GM23338 (cell line): ENCODE measurements at regions not wholly inside any gene's neighbourhood (a gene's known extent, or its start where the extent isn't known, plus 50 kb on each side); places are given as distances from the start of the nearest gene placed in this dataset.

Source experiments
- ATAC-seq: fragments of 200-7000 bp; cut with Tn5 transposase; 3 replicates; pipeline ENCODE4 v1.9.1; 2020
- DNase-seq: peaks from one replicate; pipeline ENCODE4 v3.0.0-alpha.2; 2015; ENCODE audit warnings: low spot score
- H2AFZ ChIP-seq: fragments of 200-600 bp; sonication (generic); 2 replicates; pipeline ENCODE4 v1.8.0; 2016; ENCODE audit warnings: antibody characterized with exemption, mild to moderate bottlenecking, moderate library complexity
- H3F3A ChIP-seq: fragments of 200-600 bp; sonication (generic); replicated peaks from 2 replicates; pipeline ENCODE4 v1.8.0; 2017; ENCODE audit warnings: antibody characterized with exemption, mixed run types, low read depth
- H3K27ac ChIP-seq: fragments of 200-600 bp; sonication (generic); 2 replicates; pipeline ENCODE4 v1.6.1; 2016; ENCODE audit warnings: low read depth
- H3K27me3 ChIP-seq: fragments of 200-600 bp; sonication (generic); 2 replicates; pipeline ENCODE4 v1.8.0; 2016; ENCODE audit warnings: mild to moderate bottlenecking, mixed run types, moderate library complexity; ENCODE audit not compliant: insufficient read depth
- H3K36me3 ChIP-seq: fragments of 200-600 bp; sonication (generic); 2 replicates; pipeline ENCODE4 v1.8.0; 2016; ENCODE audit warnings: mild to moderate bottlenecking; ENCODE audit not compliant: insufficient read depth
- H3K4me1 ChIP-seq: fragments of 200-600 bp; sonication (generic); 2 replicates; pipeline ENCODE4 v1.8.0; 2016; ENCODE audit warnings: mild to moderate bottlenecking, moderate library complexity; ENCODE audit not compliant: insufficient read depth
- H3K4me2 ChIP-seq: fragments of 200-600 bp; sonication (generic); 2 replicates; pipeline ENCODE4 v1.7.1; 2017; ENCODE audit warnings: mixed run types
- H3K4me3 ChIP-seq: fragments of 200-600 bp; sonication (generic); 2 replicates; pipeline ENCODE4 v1.6.1; 2016; ENCODE audit warnings: mixed run types
- H3K79me2 ChIP-seq: fragments of 200-600 bp; sonication (generic); replicated peaks from 2 replicates; pipeline ENCODE4 v1.8.0; 2017; ENCODE audit warnings: mild to moderate bottlenecking; ENCODE audit not compliant: insufficient read depth
- H3K9me2 ChIP-seq: fragments of 200-600 bp; sonication (generic); 2 replicates; pipeline ENCODE4 v1.8.0; 2017; ENCODE audit not compliant: insufficient read depth
- H4K20me1 ChIP-seq: fragments of 200-600 bp; sonication (generic); replicated peaks from 2 replicates; pipeline ENCODE4 v1.8.0; 2017; ENCODE audit warnings: mild to moderate bottlenecking; ENCODE audit not compliant: insufficient read depth
- H3K27ac Mint-ChIP-seq: 2 replicates; pipeline ENCODE4 v1.8.0; 2020; ENCODE audit warnings: inconsistent platforms, mild to moderate bottlenecking, moderate library complexity, mixed read lengths
- H3K27me3 Mint-ChIP-seq: 3 replicates; pipeline ENCODE4 v1.8.0; 2022; ENCODE audit warnings: low read depth, mild to moderate bottlenecking, moderate library complexity, mixed read lengths, inconsistent platforms; ENCODE audit not compliant: insufficient read depth, poor library complexity
- H3K36me3 Mint-ChIP-seq: 3 replicates; pipeline ENCODE4 v1.8.0; 2021; ENCODE audit warnings: low read depth, mild to moderate bottlenecking, inconsistent platforms, moderate library complexity, mixed read lengths
- H3K4me1 Mint-ChIP-seq: 3 replicates; pipeline ENCODE4 v1.8.0; 2020; ENCODE audit warnings: mild to moderate bottlenecking, inconsistent platforms, mixed read lengths
- H3K4me3 Mint-ChIP-seq: 3 replicates; pipeline ENCODE4 v1.8.0; 2021; ENCODE audit warnings: moderate library complexity, mild to moderate bottlenecking, inconsistent platforms, mixed read lengths
- H3K9me3 Mint-ChIP-seq: 3 replicates; pipeline ENCODE4 v1.8.0; 2020; ENCODE audit warnings: moderate library complexity, mild to moderate bottlenecking, inconsistent platforms, mixed read lengths
- CTCF ChIP-seq, 2 experiments: fragments of 200-600 bp in 1 of 2; sonication (generic) in 1 of 2; conservative IDR thresholded peaks; 2 replicates each; pipeline versions ENCODE4 v1.5.1 to v1.6.1; 2016 to 2017; ENCODE audit warnings: antibody characterized with exemption in 2 of 2, low read depth in 2 of 2, mild to moderate bottlenecking in 2 of 2, moderate library complexity in 1 of 2
- ETS1 ChIP-seq: IDR thresholded peaks from 2 replicates; pipeline ENCODE4 v1.6.1; 2016; ENCODE audit warnings: antibody characterized with exemption
- EZH2 ChIP-seq: fragments of 200-600 bp; sonication (generic); IDR thresholded peaks from one replicate; pipeline ENCODE4 v1.8.0; 2017; ENCODE audit warnings: antibody characterized with exemption, mild to moderate bottlenecking, low read depth; ENCODE audit not compliant: unreplicated experiment
- ZNF114 ChIP-seq: fragments of 250-450 bp; sonication (Bioruptor Pico); IDR thresholded peaks from 2 replicates; pipeline ENCODE4 v1.5.0; 2020; ENCODE audit warnings: mild to moderate bottlenecking, moderate library complexity
- TF ChIP-seq, protein P1 (sequence below): fragments of 250-450 bp; sonication (Bioruptor Pico); IDR thresholded peaks from 2 replicates; pipeline ENCODE4 v1.5.0; 2020; ENCODE audit warnings: mild to moderate bottlenecking, moderate library complexity

DNA sequence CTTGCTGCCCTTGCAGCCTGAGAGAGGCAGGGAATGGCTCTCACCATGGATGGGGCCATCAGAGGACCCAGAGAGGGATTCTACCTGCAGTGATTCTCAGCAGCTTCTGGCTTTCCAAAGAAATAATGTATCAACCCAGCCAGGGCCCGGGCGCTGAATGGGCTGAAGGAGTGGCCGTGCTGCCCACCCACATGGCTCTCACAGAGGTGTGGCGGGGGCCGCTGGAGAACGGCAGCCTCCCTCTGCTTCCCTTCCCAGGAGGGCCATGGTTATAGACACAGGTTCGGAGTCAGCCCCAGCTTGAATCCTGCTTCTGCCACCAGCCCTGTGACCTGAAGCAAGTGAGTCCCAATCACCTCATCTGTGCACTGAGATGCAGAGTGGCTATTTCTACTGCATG, 82.7 kb downstream of the THAP12 start:
- Histone ChIP-seq H3K4me3 (no peak overlapping the region), H4K20me1 (no peaks in the 10 kb centered on the region), H3F3A (no peaks in the 10 kb centered on the region), H3K27me3 (no peaks in the 10 kb centered on the region), H3K36me3 (no peaks in the 10 kb centered on the region), H3K9me2 (no peaks in the 10 kb centered on the region), H3K4me1 (no peaks in the 10 kb centered on the region), H3K79me2 (no peaks in the 10 kb centered on the region), H3K27ac (no peak overlapping the region), H2AFZ (no peak overlapping the region), H3K4me2 (no peak overlapping the region)
- ATAC-seq (no peak), DNase-seq (no peak)
- Mint-ChIP-seq H3K27ac (no peak overlapping the region), H3K27me3 (peaks cover 13% of the 10 kb centered on the region), H3K4me1 (peaks cover 4% of the 10 kb centered on the region; the same call in 2 of the 3 replicates), H3K9me3 (no peaks in the 10 kb centered on the region), H3K4me3 (no peak overlapping the region), H3K36me3 (no peaks in the 10 kb centered on the region)
- TF ChIP-seq, protein P1, sequence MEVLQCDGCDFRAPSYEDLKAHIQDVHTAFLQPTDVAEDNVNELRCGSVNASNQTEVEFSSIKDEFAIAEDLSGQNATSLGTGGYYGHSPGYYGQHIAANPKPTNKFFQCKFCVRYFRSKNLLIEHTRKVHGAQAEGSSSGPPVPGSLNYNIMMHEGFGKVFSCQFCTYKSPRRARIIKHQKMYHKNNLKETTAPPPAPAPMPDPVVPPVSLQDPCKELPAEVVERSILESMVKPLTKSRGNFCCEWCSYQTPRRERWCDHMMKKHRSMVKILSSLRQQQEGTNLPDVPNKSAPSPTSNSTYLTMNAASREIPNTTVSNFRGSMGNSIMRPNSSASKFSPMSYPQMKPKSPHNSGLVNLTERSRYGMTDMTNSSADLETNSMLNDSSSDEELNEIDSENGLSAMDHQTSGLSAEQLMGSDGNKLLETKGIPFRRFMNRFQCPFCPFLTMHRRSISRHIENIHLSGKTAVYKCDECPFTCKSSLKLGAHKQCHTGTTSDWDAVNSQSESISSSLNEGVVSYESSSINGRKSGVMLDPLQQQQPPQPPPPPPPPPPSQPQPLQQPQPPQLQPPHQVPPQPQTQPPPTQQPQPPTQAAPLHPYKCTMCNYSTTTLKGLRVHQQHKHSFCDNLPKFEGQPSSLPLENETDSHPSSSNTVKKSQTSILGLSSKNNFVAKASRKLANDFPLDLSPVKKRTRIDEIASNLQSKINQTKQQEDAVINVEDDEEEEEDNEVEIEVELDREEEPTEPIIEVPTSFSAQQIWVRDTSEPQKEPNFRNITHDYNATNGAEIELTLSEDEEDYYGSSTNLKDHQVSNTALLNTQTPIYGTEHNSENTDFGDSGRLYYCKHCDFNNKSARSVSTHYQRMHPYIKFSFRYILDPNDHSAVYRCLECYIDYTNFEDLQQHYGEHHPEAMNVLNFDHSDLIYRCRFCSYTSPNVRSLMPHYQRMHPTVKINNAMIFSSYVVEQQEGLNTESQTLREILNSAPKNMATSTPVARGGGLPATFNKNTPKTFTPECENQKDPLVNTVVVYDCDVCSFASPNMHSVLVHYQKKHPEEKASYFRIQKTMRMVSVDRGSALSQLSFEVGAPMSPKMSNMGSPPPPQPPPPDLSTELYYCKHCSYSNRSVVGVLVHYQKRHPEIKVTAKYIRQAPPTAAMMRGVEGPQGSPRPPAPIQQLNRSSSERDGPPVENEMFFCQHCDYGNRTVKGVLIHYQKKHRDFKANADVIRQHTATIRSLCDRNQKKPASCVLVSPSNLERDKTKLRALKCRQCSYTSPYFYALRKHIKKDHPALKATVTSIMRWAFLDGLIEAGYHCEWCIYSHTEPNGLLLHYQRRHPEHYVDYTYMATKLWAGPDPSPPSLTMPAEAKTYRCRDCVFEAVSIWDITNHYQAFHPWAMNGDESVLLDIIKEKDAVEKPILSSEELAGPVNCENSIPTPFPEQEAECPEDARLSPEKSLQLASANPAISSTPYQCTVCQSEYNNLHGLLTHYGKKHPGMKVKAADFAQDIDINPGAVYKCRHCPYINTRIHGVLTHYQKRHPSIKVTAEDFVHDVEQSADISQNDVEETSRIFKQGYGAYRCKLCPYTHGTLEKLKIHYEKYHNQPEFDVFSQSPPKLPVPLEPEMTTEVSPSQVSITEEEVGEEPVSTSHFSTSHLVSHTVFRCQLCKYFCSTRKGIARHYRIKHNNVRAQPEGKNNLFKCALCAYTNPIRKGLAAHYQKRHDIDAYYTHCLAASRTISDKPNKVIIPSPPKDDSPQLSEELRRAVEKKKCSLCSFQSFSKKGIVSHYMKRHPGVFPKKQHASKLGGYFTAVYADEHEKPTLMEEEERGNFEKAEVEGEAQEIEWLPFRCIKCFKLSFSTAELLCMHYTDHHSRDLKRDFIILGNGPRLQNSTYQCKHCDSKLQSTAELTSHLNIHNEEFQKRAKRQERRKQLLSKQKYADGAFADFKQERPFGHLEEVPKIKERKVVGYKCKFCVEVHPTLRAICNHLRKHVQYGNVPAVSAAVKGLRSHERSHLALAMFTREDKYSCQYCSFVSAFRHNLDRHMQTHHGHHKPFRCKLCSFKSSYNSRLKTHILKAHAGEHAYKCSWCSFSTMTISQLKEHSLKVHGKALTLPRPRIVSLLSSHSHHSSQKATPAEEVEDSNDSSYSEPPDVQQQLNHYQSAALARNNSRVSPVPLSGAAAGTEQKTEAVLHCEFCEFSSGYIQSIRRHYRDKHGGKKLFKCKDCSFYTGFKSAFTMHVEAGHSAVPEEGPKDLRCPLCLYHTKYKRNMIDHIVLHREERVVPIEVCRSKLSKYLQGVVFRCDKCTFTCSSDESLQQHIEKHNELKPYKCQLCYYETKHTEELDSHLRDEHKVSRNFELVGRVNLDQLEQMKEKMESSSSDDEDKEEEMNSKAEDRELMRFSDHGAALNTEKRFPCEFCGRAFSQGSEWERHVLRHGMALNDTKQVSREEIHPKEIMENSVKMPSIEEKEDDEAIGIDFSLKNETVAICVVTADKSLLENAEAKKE (CRISPR knock-in tag), result no peak
- TF ChIP-seq ZNF114 (CRISPR knock-in tag) (no peak), ETS1 (no peak), CTCF (conservative IDR thresholded peaks at IDR 0.05; ENCODE audit: low read depth in 2 of 2) (no peak), EZH2 (no peak)
